Endodermal cell (in vitro differentiated cells): ENCODE measurements at regions not wholly inside any gene's neighbourhood (a gene's known extent, or its start where the extent isn't known, plus 50 kb on each side); places are given as distances from the start of the nearest gene placed in this dataset.

Experiments
- DNase-seq: peaks from one replicate; pipeline ENCODE4 v3.0.0-alpha.2; 2017
- H3K27ac ChIP-seq: 2 replicates; pipeline ENCODE4 v1.5.1; 2013; ENCODE audit warnings: mild to moderate bottlenecking, low read depth, low read length, moderate library complexity
- H3K27me3 ChIP-seq: 2 replicates; pipeline ENCODE4 v1.6.1; 2013; ENCODE audit warnings: mild to moderate bottlenecking, low read length, moderate library complexity; ENCODE audit not compliant: insufficient read depth, control insufficient read depth, poor library complexity, severe bottlenecking
- H3K36me3 ChIP-seq: 2 replicates; pipeline ENCODE4 v1.7.0; 2013; ENCODE audit warnings: mild to moderate bottlenecking, low read length, moderate library complexity; ENCODE audit not compliant: control insufficient read depth, insufficient read depth
- H3K4me1 ChIP-seq: one replicate; pipeline ENCODE4 v1.7.0; 2013; ENCODE audit warnings: low read length; ENCODE audit not compliant: control insufficient read depth, insufficient read depth
- H3K4me3 ChIP-seq: 2 replicates; pipeline ENCODE4 v1.5.1; 2013; ENCODE audit warnings: mild to moderate bottlenecking, low read length, moderate library complexity
- H3K9ac ChIP-seq: 2 replicates; pipeline ENCODE4 v1.6.1; 2013; ENCODE audit warnings: mild to moderate bottlenecking, low read length, moderate library complexity; ENCODE audit not compliant: poor library complexity, severe bottlenecking; ENCODE audit errors: extremely low read depth
- H3K9me3 ChIP-seq: 2 replicates; pipeline ENCODE4 v1.6.1; 2013; ENCODE audit warnings: mild to moderate bottlenecking, low read length, moderate library complexity; ENCODE audit not compliant: control insufficient read depth
- H3K27ac Mint-ChIP-seq: 2 replicates; pipeline ENCODE4 v1.8.0; 2020; ENCODE audit warnings: mixed read lengths
- H3K27me3 Mint-ChIP-seq: 2 replicates; pipeline ENCODE4 v1.8.0; 2021; ENCODE audit warnings: mild to moderate bottlenecking, mixed read lengths; ENCODE audit not compliant: insufficient read depth
- H3K36me3 Mint-ChIP-seq: 2 replicates; pipeline ENCODE4 v1.8.0; 2020; ENCODE audit warnings: low read depth, mixed read lengths
- H3K4me1 Mint-ChIP-seq: 2 replicates; pipeline ENCODE4 v1.8.0; 2020; ENCODE audit warnings: mixed read lengths
- H3K4me3 Mint-ChIP-seq: 2 replicates; pipeline ENCODE4 v1.8.0; 2020; ENCODE audit warnings: mild to moderate bottlenecking, moderate library complexity, mixed read lengths
- H3K9me3 Mint-ChIP-seq: 2 replicates; pipeline ENCODE4 v1.8.0; 2020; ENCODE audit warnings: mild to moderate bottlenecking, mixed read lengths
- WGBS, 2 experiments: methylation state at CpG; one replicate each; pipeline versions ENCODE4 v1.1.5 to v1.1.7; 2013; ENCODE audit warnings: missing lambda C conversion rate in 2 of 2, mixed read lengths in 1 of 2; ENCODE audit not compliant: insufficient coverage in 1 of 2, insufficient read length in 1 of 2; 5-methylcytosine and 5-hydroxymethylcytosine counted together
- TF ChIP-seq, protein P1 (sequence below): fragments of 200-600 bp; sonication (generic); conservative IDR thresholded peaks from 2 replicates; pipeline ENCODE4 v1.5.0; 2021; ENCODE audit warnings: antibody characterized with exemption, mild to moderate bottlenecking

- no peaks in the 10 kb centered on the region for H3K4me1 ChIP-seq
- TF ChIP-seq, protein P1, sequence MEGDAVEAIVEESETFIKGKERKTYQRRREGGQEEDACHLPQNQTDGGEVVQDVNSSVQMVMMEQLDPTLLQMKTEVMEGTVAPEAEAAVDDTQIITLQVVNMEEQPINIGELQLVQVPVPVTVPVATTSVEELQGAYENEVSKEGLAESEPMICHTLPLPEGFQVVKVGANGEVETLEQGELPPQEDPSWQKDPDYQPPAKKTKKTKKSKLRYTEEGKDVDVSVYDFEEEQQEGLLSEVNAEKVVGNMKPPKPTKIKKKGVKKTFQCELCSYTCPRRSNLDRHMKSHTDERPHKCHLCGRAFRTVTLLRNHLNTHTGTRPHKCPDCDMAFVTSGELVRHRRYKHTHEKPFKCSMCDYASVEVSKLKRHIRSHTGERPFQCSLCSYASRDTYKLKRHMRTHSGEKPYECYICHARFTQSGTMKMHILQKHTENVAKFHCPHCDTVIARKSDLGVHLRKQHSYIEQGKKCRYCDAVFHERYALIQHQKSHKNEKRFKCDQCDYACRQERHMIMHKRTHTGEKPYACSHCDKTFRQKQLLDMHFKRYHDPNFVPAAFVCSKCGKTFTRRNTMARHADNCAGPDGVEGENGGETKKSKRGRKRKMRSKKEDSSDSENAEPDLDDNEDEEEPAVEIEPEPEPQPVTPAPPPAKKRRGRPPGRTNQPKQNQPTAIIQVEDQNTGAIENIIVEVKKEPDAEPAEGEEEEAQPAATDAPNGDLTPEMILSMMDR, result no peak
- Mint-ChIP-seq H3K27ac (no peak overlapping the region), H3K27me3 (no peaks in the 10 kb centered on the region), H3K4me3 (no peak overlapping the region), H3K36me3 (no peaks in the 10 kb centered on the region), H3K9me3 (peaks cover 5% of the 10 kb centered on the region), H3K4me1 (peaks cover 5% of the 10 kb centered on the region)
- DNase-seq, result no peak
- no peaks in the 10 kb centered on the region for H3K27me3 ChIP-seq
- H3K9ac ChIP-seq, result no peak overlapping the region
- no peak overlapping the region for H3K27ac ChIP-seq
- WGBS, 2 experiments, result 96 to 97% methylated on average over 3 to 4 of the region's 4 CpGs
- no peak overlapping the region for H3K4me3 ChIP-seq
- no peaks in the 10 kb centered on the region for H3K36me3 ChIP-seq
- no peaks in the 10 kb centered on the region for H3K9me3 ChIP-seq
Observed at GRCh38 chr21:16388291-16388690, 658.5 kb downstream of the USP25 start.

DNA sequence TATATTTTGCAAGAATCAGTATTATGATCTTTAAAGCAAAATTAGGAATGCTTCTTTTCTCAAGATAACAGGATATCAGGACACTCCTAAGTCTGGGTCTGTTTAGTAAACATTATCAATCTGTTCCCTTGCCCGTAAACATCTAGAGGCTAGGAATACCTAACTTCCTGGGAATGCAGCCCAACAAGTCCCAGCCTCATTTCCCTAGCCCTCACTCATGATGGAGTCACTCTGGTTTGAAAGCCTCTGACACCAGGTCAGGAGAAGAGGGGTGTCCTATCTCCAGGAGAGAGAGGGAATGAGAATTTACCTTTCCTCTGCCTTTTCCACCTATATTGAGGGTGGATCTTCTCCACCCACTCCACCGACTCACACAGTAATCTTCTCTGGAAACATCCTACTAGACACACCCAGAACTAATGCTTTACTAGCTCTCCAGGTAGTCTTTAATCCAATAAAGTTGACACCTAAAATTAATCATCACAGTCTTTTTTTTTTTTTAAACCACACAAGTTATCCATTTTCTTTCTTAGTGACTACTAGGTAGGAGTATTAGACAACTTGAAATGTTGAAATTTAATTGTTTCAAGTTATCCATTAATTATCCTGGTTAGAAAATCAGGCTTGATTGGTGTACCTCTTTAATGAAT is 659.3 kb downstream of the USP25 start:
- DNase-seq, result no peak
- no peak overlapping the region for H3K9ac ChIP-seq
- H3K4me3 ChIP-seq, result no peak overlapping the region
- no peaks in the 10 kb centered on the region for H3K9me3 ChIP-seq
- Mint-ChIP-seq H3K27me3 (no peaks in the 10 kb centered on the region), H3K4me1 (peaks cover 5% of the 10 kb centered on the region), H3K9me3 (peaks cover 5% of the 10 kb centered on the region), H3K36me3 (no peaks in the 10 kb centered on the region), H3K4me3 (no peak overlapping the region), H3K27ac (no peak overlapping the region)
- H3K27me3 ChIP-seq, result no peaks in the 10 kb centered on the region
- WGBS, 2 experiments, result 95% methylated on average over 2 of the region's 2 CpGs; no CpG with 5 or more reads in 1 of the 2 experiments
- no peak overlapping the region for H3K27ac ChIP-seq
- H3K36me3 ChIP-seq, result no peaks in the 10 kb centered on the region
- no peaks in the 10 kb centered on the region for H3K4me1 ChIP-seq
- TF ChIP-seq, protein P1, result no peak

DNA sequence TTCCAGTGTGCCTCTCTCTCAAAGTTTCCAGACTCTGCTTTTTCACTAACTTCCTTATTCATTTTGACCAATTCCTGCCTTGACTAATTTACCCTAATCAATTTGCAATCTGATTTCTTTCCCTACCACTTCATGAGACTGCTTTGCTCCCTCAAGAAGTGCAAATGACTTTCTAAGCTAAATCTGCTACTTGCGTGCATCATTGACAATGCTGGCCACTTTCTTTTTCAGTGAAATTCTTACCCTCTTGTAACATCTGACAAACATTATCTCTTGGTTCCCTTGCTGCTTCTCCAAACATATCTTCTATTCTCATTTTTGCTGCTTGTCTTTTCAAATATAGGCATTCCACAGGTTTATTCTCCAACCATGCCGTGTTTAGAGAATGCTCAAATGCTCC is 659.9 kb downstream of the USP25 start:
- 94 to 100% methylated on average over 2 of the region's 2 CpGs for WGBS, 2 experiments

More for the DNA sequence above, 659.9 kb downstream of the USP25 start:
- Histone ChIP-seq H3K27me3 (no peaks in the 10 kb centered on the region), H3K4me3 (no peak overlapping the region), H3K9me3 (no peaks in the 10 kb centered on the region), H3K36me3 (no peaks in the 10 kb centered on the region), H3K27ac (no peak overlapping the region), H3K4me1 (no peaks in the 10 kb centered on the region), H3K9ac (no peak overlapping the region)
- no peaks in the 10 kb centered on the region for H3K27me3 Mint-ChIP-seq
- no peak overlapping the region for H3K27ac Mint-ChIP-seq
- no peak overlapping the region for H3K4me3 Mint-ChIP-seq
- H3K36me3 Mint-ChIP-seq, result no peaks in the 10 kb centered on the region
- DNase-seq, result no peak
- H3K4me1 Mint-ChIP-seq, result peaks cover 5% of the 10 kb centered on the region
- peaks cover 5% of the 10 kb centered on the region for H3K9me3 Mint-ChIP-seq
- TF ChIP-seq, protein P1, result no peak
